ENCODE measurements at regions not wholly inside any gene's neighbourhood (a gene's known extent, or its start where the extent isn't known, plus 50 kb on each side); places are given as distances from the start of the nearest gene placed in this dataset.

DNA sequence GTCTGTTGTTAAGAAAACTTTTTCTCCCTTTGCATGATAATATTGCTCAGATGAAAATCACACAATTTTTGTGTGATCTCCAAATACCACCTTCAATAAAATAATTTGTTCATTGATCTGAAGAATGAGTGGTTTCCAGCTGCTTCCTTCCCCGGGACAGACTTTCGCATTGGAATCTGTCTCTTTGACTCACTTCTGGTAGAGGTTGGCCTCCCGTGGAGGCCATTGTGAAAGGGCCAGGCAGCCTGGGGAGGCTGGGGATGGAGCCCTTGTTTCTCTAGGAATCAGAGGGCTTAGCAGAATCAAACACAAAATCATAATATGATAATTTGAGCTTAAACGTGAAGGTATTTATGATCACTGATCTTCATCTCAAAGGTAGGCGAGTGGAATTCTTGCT lies 135.0 kb upstream of the ZNF536 start:
- H3K27ac ChIP-seq (ENCODE audit: low read length): no peak overlapping the region
- H3K27me3 ChIP-seq (ENCODE audit: control insufficient read depth, insufficient read depth, low read length): peaks cover 46% of the 10 kb centered on the region
- H3K36me3 ChIP-seq (ENCODE audit: control insufficient read depth, insufficient read depth, low read length): no peaks in the 10 kb centered on the region
- no peak for DNase-seq
- H3K4me3 ChIP-seq (ENCODE audit: low read length): no peak overlapping the region
- H3K4me1 ChIP-seq (ENCODE audit: control insufficient read depth, insufficient read depth, low read length): no peaks in the 10 kb centered on the region
- 60% methylated on average over 1 of the region's 5 CpGs for WGBS (ENCODE audit: insufficient coverage, low lambda C conversion rate)
- H3K9me3 ChIP-seq (ENCODE audit: control insufficient read depth, low read depth, low read length): no peaks in the 10 kb centered on the region

DNA sequence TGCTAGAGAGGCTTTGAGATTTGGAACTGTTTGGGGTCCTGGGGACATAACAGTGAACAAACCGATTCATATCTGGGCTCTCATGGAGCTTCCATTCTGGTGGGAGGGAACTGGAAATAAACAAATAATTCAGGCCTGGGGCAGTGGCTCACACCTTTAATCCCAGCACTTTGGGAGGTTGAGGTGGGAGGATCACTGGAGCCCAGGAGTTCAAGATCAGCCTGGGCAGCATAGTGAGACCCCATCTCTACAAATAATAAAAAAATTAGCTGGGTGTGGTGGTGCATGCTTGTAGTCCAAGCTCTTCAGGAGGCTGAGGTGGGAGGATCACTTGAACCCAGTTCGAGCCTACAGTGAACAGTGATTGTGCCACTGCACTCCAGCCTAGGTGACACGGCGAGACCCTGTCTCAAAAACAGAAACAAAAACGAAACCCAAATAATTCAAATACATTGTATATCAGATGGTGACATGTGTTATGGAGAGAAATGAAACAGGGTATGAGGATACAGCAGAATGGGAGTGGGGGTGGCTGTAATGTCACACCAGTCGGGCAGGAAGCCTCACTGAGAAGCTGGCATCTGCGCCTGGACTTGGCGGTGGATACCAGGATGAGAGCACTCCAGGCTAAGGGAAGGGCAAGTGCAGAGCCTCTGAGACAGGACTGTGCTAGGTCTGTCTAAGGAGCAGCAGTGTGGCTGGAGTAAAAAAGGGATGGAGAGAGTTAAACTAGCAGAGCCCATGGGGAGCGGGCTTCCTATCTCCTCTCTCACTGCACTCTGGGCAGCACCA lies 131.1 kb upstream of the ZNF536 start:
- Histone ChIP-seq H3K36me3 (ENCODE audit: control insufficient read depth, insufficient read depth, low read length) (no peaks in the 10 kb centered on the region), H3K9me3 (ENCODE audit: control insufficient read depth, low read depth, low read length) (no peaks in the 10 kb centered on the region), H3K27me3 (ENCODE audit: control insufficient read depth, insufficient read depth, low read length) (peaks cover 25% of the 10 kb centered on the region), H3K4me1 (ENCODE audit: control insufficient read depth, insufficient read depth, low read length) (no peaks in the 10 kb centered on the region), H3K4me3 (ENCODE audit: low read length) (no peak overlapping the region), H3K27ac (ENCODE audit: low read length) (no peak overlapping the region)
- DNase-seq: no peak
- WGBS (ENCODE audit: insufficient coverage, low lambda C conversion rate): no CpG with 5 or more reads among the region's 9 CpGs

DNA sequence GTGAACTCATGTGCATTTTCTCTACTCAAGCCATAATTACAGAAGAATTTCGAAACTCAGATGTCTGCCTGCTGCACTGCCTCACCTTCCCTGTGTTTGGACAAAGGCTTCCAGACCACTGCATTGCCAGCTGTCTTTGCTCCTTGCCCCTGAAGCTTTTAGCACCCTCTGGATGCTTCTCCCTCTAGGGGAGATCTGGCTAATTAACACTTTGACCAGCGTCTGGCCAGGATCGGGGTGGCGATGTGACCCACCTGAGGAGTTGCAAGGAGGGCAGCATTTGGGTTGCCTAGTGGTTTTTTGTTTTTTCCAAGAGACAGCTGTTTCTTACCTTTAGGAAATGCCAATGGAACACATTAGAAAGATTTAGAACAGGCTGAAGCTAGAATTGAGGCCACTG lies 127.7 kb upstream of the ZNF536 start:
- Histone ChIP-seq H3K27me3 (ENCODE audit: control insufficient read depth, insufficient read depth, low read length) (peaks cover 9% of the 10 kb centered on the region), H3K36me3 (ENCODE audit: control insufficient read depth, insufficient read depth, low read length) (no peaks in the 10 kb centered on the region), H3K4me3 (ENCODE audit: low read length) (no peak overlapping the region), H3K27ac (ENCODE audit: low read length) (no peak overlapping the region), H3K9me3 (ENCODE audit: control insufficient read depth, low read depth, low read length) (no peaks in the 10 kb centered on the region), H3K4me1 (ENCODE audit: control insufficient read depth, insufficient read depth, low read length) (no peaks in the 10 kb centered on the region)
- no CpG with 5 or more reads among the region's 4 CpGs for WGBS (ENCODE audit: insufficient coverage, low lambda C conversion rate)
- no peak for DNase-seq

DNA sequence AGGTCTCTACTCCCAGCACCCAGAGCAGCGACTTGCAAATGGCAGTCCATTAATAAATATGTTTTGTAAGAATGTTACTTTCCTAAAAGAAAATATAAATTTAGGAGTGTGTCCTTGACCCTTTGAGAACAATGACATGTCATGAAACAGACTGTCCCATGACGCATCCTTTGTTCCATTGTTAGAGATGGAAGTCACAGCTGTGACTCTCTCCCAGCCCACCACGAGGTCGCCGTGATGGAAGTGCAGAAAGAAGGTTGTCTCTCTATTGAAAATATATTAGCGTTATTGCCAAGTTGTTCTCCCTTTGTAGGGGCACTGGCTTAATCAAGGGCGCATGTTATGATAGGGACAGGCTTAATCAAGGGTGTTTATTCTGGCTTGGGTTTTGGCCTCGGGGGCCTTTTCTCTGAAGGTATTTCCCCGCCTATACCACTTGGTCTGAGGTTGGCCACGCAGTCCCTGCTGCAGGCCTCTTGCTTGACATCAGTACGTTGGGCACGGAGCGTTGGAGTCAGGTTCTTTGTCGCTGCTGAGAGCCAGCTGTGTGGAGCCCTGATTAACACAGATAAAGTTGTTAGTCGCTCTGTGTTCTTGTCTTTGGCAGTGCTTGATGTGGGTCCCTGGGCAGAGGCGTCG lies 126.7 kb upstream of the ZNF536 start:
- no CpG with 5 or more reads among the region's 17 CpGs for WGBS (ENCODE audit: insufficient coverage, low lambda C conversion rate)
- no peak overlapping the region for H3K27ac ChIP-seq (ENCODE audit: low read length)
- no peaks in the 10 kb centered on the region for H3K36me3 ChIP-seq (ENCODE audit: control insufficient read depth, insufficient read depth, low read length)
- no peaks in the 10 kb centered on the region for H3K9me3 ChIP-seq (ENCODE audit: control insufficient read depth, low read depth, low read length)
- no peak for DNase-seq
- H3K4me1 ChIP-seq (ENCODE audit: control insufficient read depth, insufficient read depth, low read length): no peaks in the 10 kb centered on the region
- H3K4me3 ChIP-seq (ENCODE audit: low read length): no peak overlapping the region
- H3K27me3 ChIP-seq (ENCODE audit: control insufficient read depth, insufficient read depth, low read length): peaks cover 12% of the 10 kb centered on the region

DNA sequence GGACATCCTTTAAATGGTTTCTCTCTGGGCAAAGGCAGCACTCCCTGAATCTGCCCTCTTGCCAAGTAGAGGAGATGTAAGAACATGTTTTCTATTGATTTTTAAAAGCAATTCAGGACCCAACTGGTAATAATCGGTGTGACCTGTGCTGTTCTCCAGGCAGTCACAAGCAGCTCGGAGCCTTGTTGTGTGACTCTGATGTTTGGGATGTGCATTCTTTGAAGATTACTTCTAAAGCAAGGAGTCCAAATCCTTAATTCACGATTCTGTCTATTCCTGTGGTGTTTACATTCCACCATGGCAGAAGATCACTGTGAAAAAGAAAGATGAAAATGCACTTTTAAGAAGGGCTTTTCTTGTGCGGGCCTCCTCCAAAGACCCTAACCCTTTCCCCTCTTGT lies 122.3 kb upstream of the ZNF536 start:
- DNase-seq: no peak
- 100% methylated on average over 1 of the region's 4 CpGs for WGBS (ENCODE audit: insufficient coverage, low lambda C conversion rate)
- H3K27me3 ChIP-seq (ENCODE audit: control insufficient read depth, insufficient read depth, low read length): peaks cover 28% of the 10 kb centered on the region
- H3K4me1 ChIP-seq (ENCODE audit: control insufficient read depth, insufficient read depth, low read length): no peaks in the 10 kb centered on the region
- H3K36me3 ChIP-seq (ENCODE audit: control insufficient read depth, insufficient read depth, low read length): no peaks in the 10 kb centered on the region
- no peak overlapping the region for H3K27ac ChIP-seq (ENCODE audit: low read length)
- H3K9me3 ChIP-seq (ENCODE audit: control insufficient read depth, low read depth, low read length): no peaks in the 10 kb centered on the region
- no peak overlapping the region for H3K4me3 ChIP-seq (ENCODE audit: low read length)

DNA sequence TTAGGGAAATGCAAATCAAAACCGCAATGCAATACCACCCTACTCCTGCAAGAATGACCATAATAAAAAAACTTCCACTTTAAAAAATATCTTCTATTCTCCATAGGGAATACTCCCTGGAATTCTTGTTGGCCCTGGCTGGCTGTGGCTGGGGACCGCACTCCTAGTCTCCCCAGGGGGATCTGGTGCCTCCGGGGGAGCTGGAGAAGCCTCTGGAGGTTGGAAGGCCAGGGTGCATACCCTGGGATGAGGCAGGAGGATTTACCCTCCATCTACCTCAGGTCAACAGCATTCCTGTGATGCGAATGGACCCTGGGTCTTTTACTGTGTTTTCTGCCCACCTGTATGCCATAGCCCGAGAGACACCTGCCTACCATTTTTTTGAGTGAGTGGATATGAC lies 120.0 kb upstream of the ZNF536 start:
- no peak for DNase-seq
- H3K27me3 ChIP-seq (ENCODE audit: control insufficient read depth, insufficient read depth, low read length): peaks cover 42% of the 10 kb centered on the region
- no CpG with 5 or more reads among the region's 5 CpGs for WGBS (ENCODE audit: insufficient coverage, low lambda C conversion rate)

DNA sequence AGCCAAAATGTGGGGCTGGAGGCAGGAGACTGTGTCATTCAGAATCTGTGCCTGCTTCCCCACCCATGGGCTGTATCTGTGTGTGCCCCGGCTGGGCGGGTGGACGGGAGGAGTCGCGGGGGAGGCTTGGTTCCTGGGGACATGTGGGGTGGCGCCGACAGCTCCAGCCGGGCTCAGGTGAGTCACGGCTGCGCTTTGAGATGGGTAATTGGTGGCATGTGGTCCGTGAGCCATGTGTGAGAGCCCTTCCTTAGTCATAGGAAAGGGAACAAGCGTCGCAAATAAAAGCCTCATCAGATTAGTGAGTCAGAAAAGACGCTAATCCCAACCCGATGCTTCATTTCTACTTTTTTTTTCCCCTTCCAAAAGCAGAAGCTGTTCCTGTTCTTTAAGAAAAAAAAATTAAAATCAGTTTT lies 118.6 kb upstream of the ZNF536 start:
- no peaks in the 10 kb centered on the region for H3K9me3 ChIP-seq (ENCODE audit: control insufficient read depth, low read depth, low read length)
- WGBS (ENCODE audit: insufficient coverage, low lambda C conversion rate): no CpG with 5 or more reads among the region's 15 CpGs
- no peaks in the 10 kb centered on the region for H3K36me3 ChIP-seq (ENCODE audit: control insufficient read depth, insufficient read depth, low read length)
- peaks cover 47% of the 10 kb centered on the region for H3K27me3 ChIP-seq (ENCODE audit: control insufficient read depth, insufficient read depth, low read length)
- H3K27ac ChIP-seq (ENCODE audit: low read length): no peak overlapping the region
- no peak for DNase-seq
- no peak overlapping the region for H3K4me3 ChIP-seq (ENCODE audit: low read length)
- H3K4me1 ChIP-seq (ENCODE audit: control insufficient read depth, insufficient read depth, low read length): no peaks in the 10 kb centered on the region

More for the DNA sequence above, 120.0 kb upstream of the ZNF536 start:
- H3K4me3 ChIP-seq (ENCODE audit: low read length): no peak overlapping the region
- no peaks in the 10 kb centered on the region for H3K4me1 ChIP-seq (ENCODE audit: control insufficient read depth, insufficient read depth, low read length)
- no peaks in the 10 kb centered on the region for H3K9me3 ChIP-seq (ENCODE audit: control insufficient read depth, low read depth, low read length)
- no peaks in the 10 kb centered on the region for H3K36me3 ChIP-seq (ENCODE audit: control insufficient read depth, insufficient read depth, low read length)
- H3K27ac ChIP-seq (ENCODE audit: low read length): no peak overlapping the region

DNA sequence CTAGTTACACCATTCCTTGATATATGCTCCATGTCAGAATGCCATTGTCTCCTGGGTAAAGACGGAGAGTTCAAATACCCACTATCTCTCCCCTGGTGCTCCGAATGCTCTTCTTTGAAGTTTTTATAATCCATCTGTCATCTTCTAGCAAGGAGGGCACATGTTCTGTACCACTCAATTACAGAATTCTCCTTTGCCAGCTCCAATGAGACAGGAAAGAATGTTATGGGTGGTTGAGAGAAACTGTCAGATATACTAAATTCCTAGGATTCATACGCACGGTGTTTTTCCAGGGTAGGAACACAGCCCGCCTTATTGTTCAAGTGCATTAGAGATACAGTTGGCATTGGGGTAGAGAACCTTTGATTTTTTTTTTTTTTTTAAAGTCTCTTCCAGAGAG lies 118.0 kb upstream of the ZNF536 start:
- peaks cover 47% of the 10 kb centered on the region for H3K27me3 ChIP-seq (ENCODE audit: control insufficient read depth, insufficient read depth, low read length)
- no CpG with 5 or more reads among the region's 5 CpGs for WGBS (ENCODE audit: insufficient coverage, low lambda C conversion rate)
- H3K36me3 ChIP-seq (ENCODE audit: control insufficient read depth, insufficient read depth, low read length): no peaks in the 10 kb centered on the region
- DNase-seq: no peak
- no peak overlapping the region for H3K4me3 ChIP-seq (ENCODE audit: low read length)
- no peak overlapping the region for H3K27ac ChIP-seq (ENCODE audit: low read length)
- H3K4me1 ChIP-seq (ENCODE audit: control insufficient read depth, insufficient read depth, low read length): no peaks in the 10 kb centered on the region
- H3K9me3 ChIP-seq (ENCODE audit: control insufficient read depth, low read depth, low read length): no peaks in the 10 kb centered on the region

DNA sequence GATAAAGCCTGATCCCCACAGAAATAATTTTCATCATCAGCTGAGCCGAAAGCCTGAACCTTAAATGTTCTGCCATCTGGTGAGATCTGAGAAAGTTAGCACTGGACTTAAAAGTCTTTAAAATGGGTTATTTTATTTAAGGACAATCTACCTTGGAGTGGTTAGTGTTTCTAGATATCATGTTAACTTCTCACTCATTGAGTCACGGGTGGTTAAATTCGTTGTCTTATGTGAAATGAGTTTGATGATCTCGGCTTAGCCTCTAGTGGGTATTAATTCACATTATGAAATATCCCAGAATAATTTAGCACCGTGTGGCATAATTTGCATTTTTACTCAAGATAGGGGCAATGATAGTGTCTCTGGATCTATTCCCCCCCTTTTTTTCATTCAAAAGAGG lies 117.4 kb upstream of the ZNF536 start:
- no CpG with 5 or more reads among the region's 5 CpGs for WGBS (ENCODE audit: insufficient coverage, low lambda C conversion rate)
- Histone ChIP-seq H3K4me3 (ENCODE audit: low read length) (no peak overlapping the region), H3K4me1 (ENCODE audit: control insufficient read depth, insufficient read depth, low read length) (no peaks in the 10 kb centered on the region), H3K36me3 (ENCODE audit: control insufficient read depth, insufficient read depth, low read length) (no peaks in the 10 kb centered on the region), H3K9me3 (ENCODE audit: control insufficient read depth, low read depth, low read length) (no peaks in the 10 kb centered on the region), H3K27ac (ENCODE audit: low read length) (no peak overlapping the region), H3K27me3 (ENCODE audit: control insufficient read depth, insufficient read depth, low read length) (peaks cover 42% of the 10 kb centered on the region)
- no peak for DNase-seq

DNA sequence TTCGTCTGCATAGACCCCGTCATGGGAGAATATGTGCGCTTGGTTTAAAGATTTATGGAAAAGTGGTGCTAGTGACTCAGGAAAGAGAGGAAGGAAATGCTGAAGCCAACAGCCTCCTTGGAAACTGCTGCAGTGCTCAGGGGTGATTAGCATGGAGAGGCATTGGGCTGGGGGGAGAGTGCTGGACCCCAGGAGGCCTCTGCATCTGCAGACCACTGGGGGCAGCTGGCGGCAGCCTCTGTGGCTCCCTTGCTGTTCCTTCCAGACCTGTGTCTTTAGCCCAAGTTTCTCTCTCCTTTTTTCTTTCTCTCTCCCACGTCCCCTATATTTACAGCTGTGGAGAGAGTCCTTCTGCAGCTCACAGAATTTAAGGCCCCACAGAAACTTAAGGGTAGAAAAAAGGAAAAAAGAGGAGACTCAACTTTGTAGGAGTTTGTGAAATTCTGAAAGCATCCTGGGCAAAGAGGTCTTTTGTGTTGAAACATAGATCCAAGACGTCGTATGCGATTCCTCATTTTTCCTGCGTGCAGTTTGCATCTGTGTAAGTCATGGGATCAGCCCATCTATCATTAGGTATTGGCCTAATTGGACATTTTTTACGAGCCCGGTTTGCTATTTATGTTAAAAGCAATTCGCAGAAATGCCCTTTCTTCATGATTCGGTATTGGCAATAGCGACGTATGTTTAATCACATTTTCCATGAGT lies 116.2 kb upstream of the ZNF536 start:
- 88% methylated on average over 3 of the region's 15 CpGs for WGBS (ENCODE audit: insufficient coverage, low lambda C conversion rate)
- no peak for DNase-seq
- H3K27ac ChIP-seq (ENCODE audit: low read length): no peak overlapping the region

More for the DNA sequence above, 116.2 kb upstream of the ZNF536 start:
- Histone ChIP-seq H3K4me3 (ENCODE audit: low read length) (no peak overlapping the region), H3K4me1 (ENCODE audit: control insufficient read depth, insufficient read depth, low read length) (no peaks in the 10 kb centered on the region), H3K36me3 (ENCODE audit: control insufficient read depth, insufficient read depth, low read length) (no peaks in the 10 kb centered on the region), H3K9me3 (ENCODE audit: control insufficient read depth, low read depth, low read length) (no peaks in the 10 kb centered on the region), H3K27me3 (ENCODE audit: control insufficient read depth, insufficient read depth, low read length) (peaks cover 41% of the 10 kb centered on the region)
